ENCODE measurements at regions not wholly inside any gene's neighbourhood (a gene's known extent, or its start where the extent isn't known, plus 50 kb on each side); places are given as distances from the start of the nearest gene placed in this dataset.

- TF ChIP-seq, protein P1, sequence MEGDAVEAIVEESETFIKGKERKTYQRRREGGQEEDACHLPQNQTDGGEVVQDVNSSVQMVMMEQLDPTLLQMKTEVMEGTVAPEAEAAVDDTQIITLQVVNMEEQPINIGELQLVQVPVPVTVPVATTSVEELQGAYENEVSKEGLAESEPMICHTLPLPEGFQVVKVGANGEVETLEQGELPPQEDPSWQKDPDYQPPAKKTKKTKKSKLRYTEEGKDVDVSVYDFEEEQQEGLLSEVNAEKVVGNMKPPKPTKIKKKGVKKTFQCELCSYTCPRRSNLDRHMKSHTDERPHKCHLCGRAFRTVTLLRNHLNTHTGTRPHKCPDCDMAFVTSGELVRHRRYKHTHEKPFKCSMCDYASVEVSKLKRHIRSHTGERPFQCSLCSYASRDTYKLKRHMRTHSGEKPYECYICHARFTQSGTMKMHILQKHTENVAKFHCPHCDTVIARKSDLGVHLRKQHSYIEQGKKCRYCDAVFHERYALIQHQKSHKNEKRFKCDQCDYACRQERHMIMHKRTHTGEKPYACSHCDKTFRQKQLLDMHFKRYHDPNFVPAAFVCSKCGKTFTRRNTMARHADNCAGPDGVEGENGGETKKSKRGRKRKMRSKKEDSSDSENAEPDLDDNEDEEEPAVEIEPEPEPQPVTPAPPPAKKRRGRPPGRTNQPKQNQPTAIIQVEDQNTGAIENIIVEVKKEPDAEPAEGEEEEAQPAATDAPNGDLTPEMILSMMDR (IDR thresholded peaks at IDR 0.05) = no peak
- TF ChIP-seq REST (IDR thresholded peaks at IDR 0.05; ENCODE audit: insufficient read depth in 1 of 2, low read depth in 2 of 2, low read length in 1 of 2) = no peak
- no peak for TF ChIP-seq POLR2AphosphoS5 (IDR thresholded peaks at IDR 0.05; ENCODE audit: low read depth, low read length)
- no peak for TF ChIP-seq TCF7L2 (IDR thresholded peaks at IDR 0.05; ENCODE audit: low read depth, low read length)
These were observed 256.5 kb downstream of the TENT5A start for GRCh38 chr6:81495999-81496398.
